PC-9 (cell line): ENCODE measurements at regions not wholly inside any gene's neighbourhood (a gene's known extent, or its start where the extent isn't known, plus 50 kb on each side); places are given as distances from the start of the nearest gene placed in this dataset.

Experiments
- BruUV-seq: library from RNA; stranded (reverse); fragments of 400-500 nt; replicated peaks from 2 replicates; lab custom pipeline; 2021; lab: Mats Ljungman, UMichigan
- CTCF ChIA-PET: fragments of 300-600 bp; sonication (Branson Sonifier 250); formaldehyde crosslinking; loops from one replicate; lab custom pipeline; 2022; ENCODE audit warnings: antibody characterized with exemption; lab: Charles Lee
- POLR2A ChIA-PET: fragments of 300-600 bp; sonication (Branson Sonifier 250); formaldehyde crosslinking; loops from one replicate; lab custom pipeline; 2022; ENCODE audit warnings: antibody characterized with exemption; ENCODE audit not compliant: unreplicated experiment; lab: Charles Lee
- DNase-seq, 2 experiments: peaks; one replicate each; pipeline versions ENCODE4 v3.0.0 to v3.0.0-alpha.2; 2015 to 2022; ENCODE audit warnings: mixed read lengths in 1 of 2
- H2AFZ ChIP-seq: fragments of 200-600 bp; sonication (generic); 2 replicates; pipeline ENCODE4 v1.8.1; 2017; ENCODE audit warnings: antibody characterized with exemption
- H3F3A ChIP-seq: fragments of 200-600 bp; sonication (generic); 2 replicates; pipeline ENCODE4 v1.8.1; 2017; ENCODE audit warnings: antibody characterized with exemption, mild to moderate bottlenecking, low read depth; ENCODE audit not compliant: insufficient read depth
- H3K27ac ChIP-seq: fragments of 200-600 bp; sonication (generic); 2 replicates; pipeline ENCODE4 v1.6.1; 2016; ENCODE audit warnings: mixed run types
- H3K27me3 ChIP-seq: fragments of 200-600 bp; sonication (generic); 2 replicates; pipeline ENCODE4 v1.6.1; 2016; ENCODE audit warnings: low read depth, mixed run types; ENCODE audit not compliant: insufficient read depth
- H3K36me3 ChIP-seq: fragments of 200-600 bp; sonication (generic); 2 replicates; pipeline ENCODE4 v1.6.1; 2016; ENCODE audit warnings: low read depth, mixed run types
- H3K4me1 ChIP-seq: fragments of 200-600 bp; sonication (generic); replicated peaks from 2 replicates; pipeline ENCODE4 v1.6.1; 2016; ENCODE audit warnings: mixed run types; ENCODE audit not compliant: insufficient read depth
- H3K4me2 ChIP-seq: fragments of 200-600 bp; sonication (generic); 2 replicates; pipeline ENCODE4 v1.6.1; 2017; ENCODE audit warnings: mixed run types
- H3K4me3 ChIP-seq: fragments of 200-600 bp; sonication (generic); 2 replicates; pipeline ENCODE4 v1.6.1; 2016; ENCODE audit warnings: mixed run types
- H3K79me2 ChIP-seq: fragments of 200-600 bp; sonication (generic); 2 replicates; pipeline ENCODE4 v1.6.1; 2017; ENCODE audit warnings: low read depth, mixed run types
- H3K9me2 ChIP-seq: fragments of 200-600 bp; sonication (generic); 2 replicates; pipeline ENCODE4 v1.8.1; 2017; ENCODE audit warnings: mild to moderate bottlenecking; ENCODE audit not compliant: insufficient read depth
- H3K9me3 ChIP-seq: fragments of 200-600 bp; sonication (generic); 2 replicates; pipeline ENCODE4 v1.8.1; 2016; ENCODE audit warnings: low read depth; ENCODE audit not compliant: insufficient read depth
- H4K20me1 ChIP-seq: fragments of 200-600 bp; sonication (generic); 2 replicates; pipeline ENCODE4 v1.8.1; 2017; ENCODE audit not compliant: insufficient read depth
- EZH2 ChIP-seq: fragments of 200-600 bp; sonication (generic); IDR thresholded peaks from 2 replicates; pipeline ENCODE4 v1.8.0; 2017; ENCODE audit warnings: antibody characterized with exemption, low read depth
- intact Hi-C: fragments of 100-400 bp; cut with micrococcal nuclease; formaldehyde crosslinking; loops from one replicate; pipeline ENCODE4 v1.10.0; 2022; ENCODE audit not compliant: unreplicated experiment
- TF ChIP-seq, protein P1 (sequence below): fragments of 200-600 bp; sonication (generic); conservative IDR thresholded peaks from 2 replicates; pipeline ENCODE4 v1.6.1; 2017; ENCODE audit warnings: mixed run types, antibody characterized with exemption, mild to moderate bottlenecking, moderate library complexity

DNA sequence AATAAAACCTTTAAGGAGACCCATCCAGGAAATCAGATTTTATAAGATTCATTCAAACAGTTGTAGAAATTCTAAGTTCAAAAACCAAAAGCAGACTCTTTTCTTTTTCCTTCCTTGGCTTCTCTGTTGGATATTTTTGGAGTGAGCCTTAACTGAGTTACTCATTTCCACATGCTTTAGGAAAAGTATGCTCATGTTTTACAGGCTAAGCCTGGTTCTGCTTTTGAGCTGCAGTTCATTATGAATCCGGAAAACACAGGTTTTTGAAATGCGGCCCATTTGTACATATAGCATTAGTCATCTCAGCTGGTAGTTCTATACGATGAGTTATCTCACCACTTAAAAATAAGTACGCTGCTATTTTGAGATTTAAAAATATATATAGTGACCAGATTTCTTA is 156.6 kb upstream of the DMRT1 start:
- Histone ChIP-seq H3K9me3 (no peaks in the 10 kb centered on the region), H3K4me2 (no peak overlapping the region), H2AFZ (no peak overlapping the region), H3K4me1 (peaks cover 27% of the 10 kb centered on the region), H3K27ac (no peak overlapping the region), H3K27me3 (no peaks in the 10 kb centered on the region), H3F3A (peaks cover 18% of the 10 kb centered on the region; the same call in 1 of the 2 replicates), H3K79me2 (no peaks in the 10 kb centered on the region), H3K36me3 (no peaks in the 10 kb centered on the region), H3K9me2 (no peaks in the 10 kb centered on the region), H3K4me3 (no peak overlapping the region), H4K20me1 (no peaks in the 10 kb centered on the region)
- intact Hi-C loops: no loop called here
- TF ChIP-seq, protein P1, sequence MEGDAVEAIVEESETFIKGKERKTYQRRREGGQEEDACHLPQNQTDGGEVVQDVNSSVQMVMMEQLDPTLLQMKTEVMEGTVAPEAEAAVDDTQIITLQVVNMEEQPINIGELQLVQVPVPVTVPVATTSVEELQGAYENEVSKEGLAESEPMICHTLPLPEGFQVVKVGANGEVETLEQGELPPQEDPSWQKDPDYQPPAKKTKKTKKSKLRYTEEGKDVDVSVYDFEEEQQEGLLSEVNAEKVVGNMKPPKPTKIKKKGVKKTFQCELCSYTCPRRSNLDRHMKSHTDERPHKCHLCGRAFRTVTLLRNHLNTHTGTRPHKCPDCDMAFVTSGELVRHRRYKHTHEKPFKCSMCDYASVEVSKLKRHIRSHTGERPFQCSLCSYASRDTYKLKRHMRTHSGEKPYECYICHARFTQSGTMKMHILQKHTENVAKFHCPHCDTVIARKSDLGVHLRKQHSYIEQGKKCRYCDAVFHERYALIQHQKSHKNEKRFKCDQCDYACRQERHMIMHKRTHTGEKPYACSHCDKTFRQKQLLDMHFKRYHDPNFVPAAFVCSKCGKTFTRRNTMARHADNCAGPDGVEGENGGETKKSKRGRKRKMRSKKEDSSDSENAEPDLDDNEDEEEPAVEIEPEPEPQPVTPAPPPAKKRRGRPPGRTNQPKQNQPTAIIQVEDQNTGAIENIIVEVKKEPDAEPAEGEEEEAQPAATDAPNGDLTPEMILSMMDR: no peak
- TF ChIP-seq EZH2: no peak
- no TSS peak for BruUV-seq
- POLR2A ChIA-PET: interaction anchor here (0.5 kb wide), 1 partner anchor 15 kb away, joined by 4 read pairs; no protein-coding TSS in a partner anchor
- CTCF ChIA-PET: no interaction called here
- no peak for DNase-seq

GRCh38 chr9:686321-686813 is 155.1 kb upstream of the DMRT1 start:
- peaks cover 18% of the 10 kb centered on the region; the same call in 1 of the 2 replicates for H3F3A ChIP-seq
- H3K27ac ChIP-seq: peak overlapping the region; percentile 55
- no peaks in the 10 kb centered on the region for H3K27me3 ChIP-seq
- TF ChIP-seq EZH2: no peak
- TF ChIP-seq, protein P1: no peak
- H3K4me1 ChIP-seq: peaks cover 27% of the 10 kb centered on the region
- BruUV-seq: no TSS peak
- POLR2A ChIA-PET: interaction anchor here (0.6 kb wide), 1 partner anchor 267 kb away, joined by 3 read pairs; no protein-coding TSS in a partner anchor
- peak; percentile 49 to 90 for DNase-seq
- no peak overlapping the region for H2AFZ ChIP-seq
- no peaks in the 10 kb centered on the region for H4K20me1 ChIP-seq
- H3K9me2 ChIP-seq: no peaks in the 10 kb centered on the region
- peak overlapping the region; percentile 64 for H3K4me2 ChIP-seq
- CTCF ChIA-PET: no interaction called here
- intact Hi-C loops: no loop called here
- no peaks in the 10 kb centered on the region for H3K79me2 ChIP-seq
- H3K4me3 ChIP-seq: no peak overlapping the region
- H3K36me3 ChIP-seq: no peaks in the 10 kb centered on the region
- no peaks in the 10 kb centered on the region for H3K9me3 ChIP-seq

DNA sequence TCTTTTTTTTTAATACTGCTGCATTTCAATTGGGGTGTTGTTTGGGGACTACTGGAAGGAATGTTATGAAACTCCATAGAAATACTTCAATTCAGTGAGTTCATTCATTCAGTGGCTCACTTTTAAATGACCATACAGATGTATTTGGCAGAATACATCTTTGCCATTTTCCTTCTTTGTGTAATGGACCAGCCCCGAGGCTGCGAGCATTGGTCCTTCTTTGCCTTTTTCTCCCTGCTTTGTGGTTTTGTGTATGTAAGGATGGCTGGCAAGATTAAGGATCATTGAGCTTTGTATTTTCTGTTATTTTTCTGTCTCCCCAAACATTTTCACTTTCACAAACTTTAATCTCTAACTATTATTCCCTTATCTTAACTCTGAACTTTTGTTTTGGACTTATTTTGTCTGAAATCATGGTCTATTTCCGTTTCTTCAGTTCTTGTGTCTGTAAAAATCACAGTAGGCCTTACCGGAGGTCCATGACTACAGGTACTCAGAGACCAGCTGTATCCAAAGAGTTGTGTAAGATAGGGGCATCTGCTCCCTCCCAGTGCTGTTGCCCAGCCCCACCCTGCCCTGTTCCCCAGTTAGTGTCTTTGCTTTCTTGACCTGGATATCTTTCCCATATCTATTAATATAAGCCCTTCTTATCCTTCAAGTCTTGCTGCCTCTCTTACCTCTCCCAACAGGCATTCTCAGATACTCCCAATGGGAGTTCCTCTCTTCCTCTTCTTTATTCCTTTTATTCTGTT is 154.3 kb upstream of the DMRT1 start:
- Histone ChIP-seq H3K9me3 (no peaks in the 10 kb centered on the region), H3K4me3 (no peak overlapping the region), H3K27me3 (no peaks in the 10 kb centered on the region), H3K27ac (peak overlapping the region; percentile 55), H3K9me2 (no peaks in the 10 kb centered on the region), H3K79me2 (no peaks in the 10 kb centered on the region), H2AFZ (no peak overlapping the region), H3K4me2 (peak overlapping the region; percentile 64), H3K4me1 (peaks cover 27% of the 10 kb centered on the region), H3F3A (peaks cover 18% of the 10 kb centered on the region; the same call in 1 of the 2 replicates), H4K20me1 (no peaks in the 10 kb centered on the region), H3K36me3 (no peaks in the 10 kb centered on the region)
- intact Hi-C loops: no loop called here
- no TSS peak for BruUV-seq
- POLR2A ChIA-PET: interaction anchor here (0.6 kb wide), 1 partner anchor 267 kb away, joined by 3 read pairs; no protein-coding TSS in a partner anchor
- no peak for DNase-seq
- TF ChIP-seq, protein P1: no peak
- TF ChIP-seq EZH2: no peak
- CTCF ChIA-PET: no interaction called here
